GM23338 (cell line): ENCODE measurements at regions not wholly inside any gene's neighbourhood (a gene's known extent, or its start where the extent isn't known, plus 50 kb on each side); places are given as distances from the start of the nearest gene placed in this dataset.

Experiments used
- CREB1 ChIP-seq: fragments of 250-450 bp; sonication (Bioruptor Pico); IDR thresholded peaks from 2 replicates; pipeline ENCODE4 v1.5.0; 2020; ENCODE audit warnings: low read depth, mild to moderate bottlenecking, moderate library complexity
- CTCF ChIP-seq, 2 experiments: fragments of 200-600 bp in 1 of 2; sonication (generic) in 1 of 2; conservative IDR thresholded peaks; 2 replicates each; pipeline versions ENCODE4 v1.5.1 to v1.6.1; 2016 to 2017; ENCODE audit warnings: antibody characterized with exemption in 2 of 2, low read depth in 2 of 2, mild to moderate bottlenecking in 2 of 2, moderate library complexity in 1 of 2
- ETS1 ChIP-seq: IDR thresholded peaks from 2 replicates; pipeline ENCODE4 v1.6.1; 2016; ENCODE audit warnings: antibody characterized with exemption
- EZH2 ChIP-seq: fragments of 200-600 bp; sonication (generic); IDR thresholded peaks from one replicate; pipeline ENCODE4 v1.8.0; 2017; ENCODE audit warnings: antibody characterized with exemption, mild to moderate bottlenecking, low read depth; ENCODE audit not compliant: unreplicated experiment
- EZH2phosphoT487 ChIP-seq: fragments of 200-600 bp; sonication (generic); IDR thresholded peaks from one replicate; pipeline ENCODE4 v1.8.1; 2018; ENCODE audit warnings: antibody characterized with exemption; ENCODE audit not compliant: unreplicated experiment
- JUNB ChIP-seq: IDR thresholded peaks from one replicate; pipeline ENCODE4 v1.6.1; 2016; ENCODE audit warnings: antibody characterized with exemption; ENCODE audit not compliant: unreplicated experiment
- NANOG ChIP-seq: IDR thresholded peaks from 2 replicates; pipeline ENCODE4 v1.6.1; 2016; ENCODE audit warnings: antibody characterized with exemption, borderline replicate concordance
- POLR2AphosphoS5 ChIP-seq: IDR thresholded peaks from 2 replicates; pipeline ENCODE4 v1.6.1; 2016; ENCODE audit warnings: antibody characterized with exemption, low read depth
- STAT1 ChIP-seq: IDR thresholded peaks from one replicate; pipeline ENCODE4 v1.6.1; 2016; ENCODE audit warnings: antibody characterized with exemption; ENCODE audit not compliant: unreplicated experiment
- ZNF114 ChIP-seq: fragments of 250-450 bp; sonication (Bioruptor Pico); IDR thresholded peaks from 2 replicates; pipeline ENCODE4 v1.5.0; 2020; ENCODE audit warnings: mild to moderate bottlenecking, moderate library complexity
- ZNF331 ChIP-seq: fragments of 250-450 bp; sonication (Bioruptor Pico); IDR thresholded peaks from 2 replicates; pipeline ENCODE4 v1.5.0; 2020; ENCODE audit warnings: low read depth, mild to moderate bottlenecking, moderate library complexity
- TF ChIP-seq, protein P1 (sequence below): IDR thresholded peaks from one replicate; pipeline ENCODE4 v1.6.1; 2018; ENCODE audit warnings: antibody characterized with exemption; ENCODE audit not compliant: unreplicated experiment
- TF ChIP-seq, protein P2 (sequence below): fragments of 250-450 bp; sonication (Bioruptor Pico); IDR thresholded peaks from 2 replicates; pipeline ENCODE4 v1.5.0; 2020; ENCODE audit warnings: mild to moderate bottlenecking, moderate library complexity

GRCh38 chr9:78928625-78929405, 631.9 kb downstream of the PSAT1 start:
- no peak for TF ChIP-seq CREB1 (CRISPR knock-in tag)
- TF ChIP-seq CTCF (conservative IDR thresholded peaks at IDR 0.05; ENCODE audit: low read depth in 2 of 2): no peak
- TF ChIP-seq POLR2AphosphoS5: no peak
- TF ChIP-seq EZH2: no peak
- no peak for TF ChIP-seq ZNF114 (CRISPR knock-in tag)
- TF ChIP-seq, protein P1, sequence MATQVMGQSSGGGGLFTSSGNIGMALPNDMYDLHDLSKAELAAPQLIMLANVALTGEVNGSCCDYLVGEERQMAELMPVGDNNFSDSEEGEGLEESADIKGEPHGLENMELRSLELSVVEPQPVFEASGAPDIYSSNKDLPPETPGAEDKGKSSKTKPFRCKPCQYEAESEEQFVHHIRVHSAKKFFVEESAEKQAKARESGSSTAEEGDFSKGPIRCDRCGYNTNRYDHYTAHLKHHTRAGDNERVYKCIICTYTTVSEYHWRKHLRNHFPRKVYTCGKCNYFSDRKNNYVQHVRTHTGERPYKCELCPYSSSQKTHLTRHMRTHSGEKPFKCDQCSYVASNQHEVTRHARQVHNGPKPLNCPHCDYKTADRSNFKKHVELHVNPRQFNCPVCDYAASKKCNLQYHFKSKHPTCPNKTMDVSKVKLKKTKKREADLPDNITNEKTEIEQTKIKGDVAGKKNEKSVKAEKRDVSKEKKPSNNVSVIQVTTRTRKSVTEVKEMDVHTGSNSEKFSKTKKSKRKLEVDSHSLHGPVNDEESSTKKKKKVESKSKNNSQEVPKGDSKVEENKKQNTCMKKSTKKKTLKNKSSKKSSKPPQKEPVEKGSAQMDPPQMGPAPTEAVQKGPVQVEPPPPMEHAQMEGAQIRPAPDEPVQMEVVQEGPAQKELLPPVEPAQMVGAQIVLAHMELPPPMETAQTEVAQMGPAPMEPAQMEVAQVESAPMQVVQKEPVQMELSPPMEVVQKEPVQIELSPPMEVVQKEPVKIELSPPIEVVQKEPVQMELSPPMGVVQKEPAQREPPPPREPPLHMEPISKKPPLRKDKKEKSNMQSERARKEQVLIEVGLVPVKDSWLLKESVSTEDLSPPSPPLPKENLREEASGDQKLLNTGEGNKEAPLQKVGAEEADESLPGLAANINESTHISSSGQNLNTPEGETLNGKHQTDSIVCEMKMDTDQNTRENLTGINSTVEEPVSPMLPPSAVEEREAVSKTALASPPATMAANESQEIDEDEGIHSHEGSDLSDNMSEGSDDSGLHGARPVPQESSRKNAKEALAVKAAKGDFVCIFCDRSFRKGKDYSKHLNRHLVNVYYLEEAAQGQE: no peak
- TF ChIP-seq EZH2phosphoT487: no peak
- TF ChIP-seq JUNB: no peak
- no peak for TF ChIP-seq STAT1
- no peak for TF ChIP-seq ETS1
- no peak for TF ChIP-seq NANOG
- TF ChIP-seq, protein P2, sequence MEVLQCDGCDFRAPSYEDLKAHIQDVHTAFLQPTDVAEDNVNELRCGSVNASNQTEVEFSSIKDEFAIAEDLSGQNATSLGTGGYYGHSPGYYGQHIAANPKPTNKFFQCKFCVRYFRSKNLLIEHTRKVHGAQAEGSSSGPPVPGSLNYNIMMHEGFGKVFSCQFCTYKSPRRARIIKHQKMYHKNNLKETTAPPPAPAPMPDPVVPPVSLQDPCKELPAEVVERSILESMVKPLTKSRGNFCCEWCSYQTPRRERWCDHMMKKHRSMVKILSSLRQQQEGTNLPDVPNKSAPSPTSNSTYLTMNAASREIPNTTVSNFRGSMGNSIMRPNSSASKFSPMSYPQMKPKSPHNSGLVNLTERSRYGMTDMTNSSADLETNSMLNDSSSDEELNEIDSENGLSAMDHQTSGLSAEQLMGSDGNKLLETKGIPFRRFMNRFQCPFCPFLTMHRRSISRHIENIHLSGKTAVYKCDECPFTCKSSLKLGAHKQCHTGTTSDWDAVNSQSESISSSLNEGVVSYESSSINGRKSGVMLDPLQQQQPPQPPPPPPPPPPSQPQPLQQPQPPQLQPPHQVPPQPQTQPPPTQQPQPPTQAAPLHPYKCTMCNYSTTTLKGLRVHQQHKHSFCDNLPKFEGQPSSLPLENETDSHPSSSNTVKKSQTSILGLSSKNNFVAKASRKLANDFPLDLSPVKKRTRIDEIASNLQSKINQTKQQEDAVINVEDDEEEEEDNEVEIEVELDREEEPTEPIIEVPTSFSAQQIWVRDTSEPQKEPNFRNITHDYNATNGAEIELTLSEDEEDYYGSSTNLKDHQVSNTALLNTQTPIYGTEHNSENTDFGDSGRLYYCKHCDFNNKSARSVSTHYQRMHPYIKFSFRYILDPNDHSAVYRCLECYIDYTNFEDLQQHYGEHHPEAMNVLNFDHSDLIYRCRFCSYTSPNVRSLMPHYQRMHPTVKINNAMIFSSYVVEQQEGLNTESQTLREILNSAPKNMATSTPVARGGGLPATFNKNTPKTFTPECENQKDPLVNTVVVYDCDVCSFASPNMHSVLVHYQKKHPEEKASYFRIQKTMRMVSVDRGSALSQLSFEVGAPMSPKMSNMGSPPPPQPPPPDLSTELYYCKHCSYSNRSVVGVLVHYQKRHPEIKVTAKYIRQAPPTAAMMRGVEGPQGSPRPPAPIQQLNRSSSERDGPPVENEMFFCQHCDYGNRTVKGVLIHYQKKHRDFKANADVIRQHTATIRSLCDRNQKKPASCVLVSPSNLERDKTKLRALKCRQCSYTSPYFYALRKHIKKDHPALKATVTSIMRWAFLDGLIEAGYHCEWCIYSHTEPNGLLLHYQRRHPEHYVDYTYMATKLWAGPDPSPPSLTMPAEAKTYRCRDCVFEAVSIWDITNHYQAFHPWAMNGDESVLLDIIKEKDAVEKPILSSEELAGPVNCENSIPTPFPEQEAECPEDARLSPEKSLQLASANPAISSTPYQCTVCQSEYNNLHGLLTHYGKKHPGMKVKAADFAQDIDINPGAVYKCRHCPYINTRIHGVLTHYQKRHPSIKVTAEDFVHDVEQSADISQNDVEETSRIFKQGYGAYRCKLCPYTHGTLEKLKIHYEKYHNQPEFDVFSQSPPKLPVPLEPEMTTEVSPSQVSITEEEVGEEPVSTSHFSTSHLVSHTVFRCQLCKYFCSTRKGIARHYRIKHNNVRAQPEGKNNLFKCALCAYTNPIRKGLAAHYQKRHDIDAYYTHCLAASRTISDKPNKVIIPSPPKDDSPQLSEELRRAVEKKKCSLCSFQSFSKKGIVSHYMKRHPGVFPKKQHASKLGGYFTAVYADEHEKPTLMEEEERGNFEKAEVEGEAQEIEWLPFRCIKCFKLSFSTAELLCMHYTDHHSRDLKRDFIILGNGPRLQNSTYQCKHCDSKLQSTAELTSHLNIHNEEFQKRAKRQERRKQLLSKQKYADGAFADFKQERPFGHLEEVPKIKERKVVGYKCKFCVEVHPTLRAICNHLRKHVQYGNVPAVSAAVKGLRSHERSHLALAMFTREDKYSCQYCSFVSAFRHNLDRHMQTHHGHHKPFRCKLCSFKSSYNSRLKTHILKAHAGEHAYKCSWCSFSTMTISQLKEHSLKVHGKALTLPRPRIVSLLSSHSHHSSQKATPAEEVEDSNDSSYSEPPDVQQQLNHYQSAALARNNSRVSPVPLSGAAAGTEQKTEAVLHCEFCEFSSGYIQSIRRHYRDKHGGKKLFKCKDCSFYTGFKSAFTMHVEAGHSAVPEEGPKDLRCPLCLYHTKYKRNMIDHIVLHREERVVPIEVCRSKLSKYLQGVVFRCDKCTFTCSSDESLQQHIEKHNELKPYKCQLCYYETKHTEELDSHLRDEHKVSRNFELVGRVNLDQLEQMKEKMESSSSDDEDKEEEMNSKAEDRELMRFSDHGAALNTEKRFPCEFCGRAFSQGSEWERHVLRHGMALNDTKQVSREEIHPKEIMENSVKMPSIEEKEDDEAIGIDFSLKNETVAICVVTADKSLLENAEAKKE (CRISPR knock-in tag): no peak
- TF ChIP-seq ZNF331 (CRISPR knock-in tag): no peak
